GM21423 (cell line): ENCODE measurements at regions not wholly inside any gene's neighbourhood (a gene's known extent, or its start where the extent isn't known, plus 50 kb on each side); places are given as distances from the start of the nearest gene placed in this dataset.

Source experiments
- ATAC-seq: cut with Tn5 transposase; IDR thresholded peaks from one replicate; pipeline ENCODE4 v1.9.1; 2021; ENCODE audit warnings: mild to moderate bottlenecking, moderate library complexity; ENCODE audit not compliant: unreplicated experiment

DNA sequence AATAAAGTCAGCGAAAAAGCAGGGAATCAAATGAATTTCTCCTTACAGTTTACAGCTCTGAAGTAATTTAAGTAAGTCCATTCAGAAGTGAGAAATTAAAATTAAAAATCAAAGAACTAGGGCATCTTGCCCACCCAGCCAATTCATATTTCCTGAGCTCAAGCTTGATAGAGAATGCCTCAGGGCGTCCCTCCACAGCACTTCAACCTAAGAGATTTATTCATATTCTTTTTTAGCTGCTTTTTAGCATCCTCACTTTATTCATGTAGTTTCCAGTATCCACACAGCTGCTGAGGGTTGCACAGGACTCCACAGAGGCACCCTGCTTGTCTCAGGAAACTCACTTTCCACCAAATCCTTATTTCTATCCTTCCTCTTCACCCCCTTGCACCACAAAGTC, 900.3 kb downstream of the BCL11A start:
- ATAC-seq, result no peak

DNA sequence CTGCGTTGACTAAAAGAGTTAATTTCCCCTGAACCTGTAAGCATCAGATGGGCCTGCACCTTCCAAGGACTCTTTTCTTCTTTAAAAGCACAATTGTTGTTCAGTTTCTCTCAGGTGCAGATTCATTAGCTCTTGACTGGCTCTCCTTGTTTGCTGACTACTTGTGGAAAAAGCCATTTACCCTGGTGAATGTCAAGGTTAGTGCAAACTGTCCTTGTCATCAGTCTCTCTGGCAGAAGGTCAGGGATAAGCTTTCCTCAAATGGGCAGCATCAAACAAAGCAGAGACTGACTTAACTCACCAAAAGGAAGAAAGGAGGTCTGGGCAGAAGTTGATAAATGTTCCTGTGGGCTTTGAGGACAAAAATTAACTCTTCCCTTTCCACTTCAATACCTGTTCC, 922.7 kb downstream of the BCL11A start:
- ATAC-seq, result no peak

DNA sequence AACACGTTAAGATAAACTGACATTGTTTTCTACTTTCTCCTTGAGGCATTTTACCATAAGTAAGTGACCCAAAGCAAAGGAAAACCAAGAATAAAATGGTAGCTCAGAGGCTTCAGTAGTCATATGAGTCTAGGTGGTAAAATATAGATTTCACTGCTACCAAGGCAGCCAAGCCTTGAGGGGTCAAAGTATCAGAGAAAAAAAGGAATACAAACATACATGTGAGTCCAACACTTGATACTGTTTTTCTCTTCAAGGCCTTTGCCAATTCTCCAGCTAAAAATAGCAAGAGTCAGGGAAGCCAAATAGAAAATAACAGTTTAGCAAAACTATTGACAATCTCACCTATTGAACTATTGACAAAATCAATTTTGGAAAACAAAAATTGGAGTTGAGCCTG, 925.9 kb downstream of the BCL11A start:
- ATAC-seq, result no peak

DNA sequence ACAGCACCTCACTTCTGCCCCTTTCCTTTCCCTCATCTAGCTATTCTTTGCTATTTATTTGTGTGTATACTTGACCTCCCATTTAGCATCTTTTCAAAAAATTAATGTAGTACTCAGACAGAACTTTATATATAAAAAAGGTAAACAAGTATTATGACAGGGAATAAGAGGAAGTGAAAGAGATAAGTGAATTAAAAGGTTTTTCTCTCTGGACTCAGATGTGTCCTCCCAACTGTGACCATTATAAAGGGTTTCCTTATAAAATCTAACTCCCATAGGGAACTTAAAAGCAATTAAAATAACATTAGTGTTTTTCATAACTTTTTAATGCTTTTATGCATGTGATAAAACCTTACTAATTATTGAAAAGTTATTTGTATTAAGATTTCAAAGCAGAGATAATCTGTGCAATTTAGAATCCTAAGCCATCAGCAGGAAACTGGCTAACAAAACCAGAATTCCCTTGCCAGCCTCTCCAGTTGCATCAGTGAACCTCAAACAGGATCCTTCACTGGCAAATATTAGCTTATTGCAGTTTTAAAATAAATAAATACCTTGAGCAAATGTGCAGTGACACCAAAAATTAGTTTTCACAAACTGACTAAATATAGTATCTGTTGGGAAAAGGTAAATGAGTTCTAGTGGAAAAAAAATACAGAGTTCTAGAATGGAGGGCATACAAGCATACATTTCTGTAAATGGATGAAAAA, 930.7 kb downstream of the BCL11A start:
- ATAC-seq, result no peak

DNA sequence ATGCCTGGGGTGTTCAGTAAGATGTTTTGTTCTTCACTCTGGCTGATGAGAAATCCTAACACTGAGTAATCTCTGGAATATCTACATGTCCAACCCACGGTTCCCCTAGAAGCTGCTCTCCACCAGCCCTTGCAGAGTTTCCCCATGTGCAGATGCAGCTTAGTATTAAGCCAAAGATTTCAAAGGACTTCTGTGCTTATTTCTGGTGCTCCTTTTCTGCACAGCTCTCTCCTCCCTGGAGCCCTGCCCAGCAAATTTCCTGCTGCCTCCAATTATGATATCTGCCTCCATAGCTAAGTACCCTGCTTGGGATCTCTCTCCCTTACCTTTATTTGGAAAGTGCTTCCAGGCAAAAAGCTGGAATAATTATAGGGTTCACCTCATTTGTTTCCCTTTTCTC, 949.3 kb downstream of the BCL11A start:
- no peak for ATAC-seq

DNA sequence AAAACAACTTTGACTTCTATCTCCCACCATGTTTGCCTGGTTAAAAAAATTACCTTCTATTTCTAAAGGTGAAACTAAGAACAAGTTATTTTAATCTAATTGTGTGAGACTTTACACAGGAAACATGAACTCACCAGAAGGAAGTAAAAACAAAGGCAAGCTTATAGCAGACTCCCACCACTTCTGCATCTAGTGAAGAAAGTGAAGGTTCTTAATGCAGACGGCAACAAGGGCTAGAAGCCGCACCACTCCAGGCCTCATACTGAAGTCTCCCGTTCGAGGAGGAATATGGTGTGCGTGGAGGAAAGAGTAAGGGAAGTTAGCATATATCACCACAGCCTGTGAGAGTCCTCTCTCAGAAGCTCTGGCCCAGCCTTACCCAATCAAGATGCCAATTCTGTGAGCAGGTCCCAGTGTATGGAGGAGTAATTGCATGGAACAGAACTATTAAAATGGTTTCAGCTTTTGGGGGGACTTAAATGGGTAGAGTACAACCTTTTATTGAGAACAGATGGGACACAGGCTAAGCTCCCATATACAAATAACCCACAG, 958.7 kb downstream of the BCL11A start:
- ATAC-seq, result no peak

DNA sequence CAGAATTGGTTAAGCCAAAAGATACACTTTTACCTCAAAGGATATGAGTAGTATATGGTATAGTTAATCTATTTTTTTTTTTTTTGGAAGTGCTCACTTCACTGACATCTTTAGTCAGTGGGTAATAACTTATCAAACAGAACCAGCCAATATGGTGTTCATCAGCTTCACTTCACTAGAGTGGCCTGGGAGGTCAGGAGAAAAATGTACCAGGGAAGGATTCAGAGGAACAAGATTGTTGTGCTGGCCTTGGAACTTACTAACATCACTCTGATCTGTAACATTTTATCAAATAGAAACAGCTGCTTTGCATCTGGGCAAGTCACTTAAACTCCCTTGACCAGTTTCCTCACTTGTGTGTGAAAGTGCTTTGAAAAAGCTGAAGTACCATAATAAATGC, 962.7 kb downstream of the BCL11A start:
- ATAC-seq, result no peak

DNA sequence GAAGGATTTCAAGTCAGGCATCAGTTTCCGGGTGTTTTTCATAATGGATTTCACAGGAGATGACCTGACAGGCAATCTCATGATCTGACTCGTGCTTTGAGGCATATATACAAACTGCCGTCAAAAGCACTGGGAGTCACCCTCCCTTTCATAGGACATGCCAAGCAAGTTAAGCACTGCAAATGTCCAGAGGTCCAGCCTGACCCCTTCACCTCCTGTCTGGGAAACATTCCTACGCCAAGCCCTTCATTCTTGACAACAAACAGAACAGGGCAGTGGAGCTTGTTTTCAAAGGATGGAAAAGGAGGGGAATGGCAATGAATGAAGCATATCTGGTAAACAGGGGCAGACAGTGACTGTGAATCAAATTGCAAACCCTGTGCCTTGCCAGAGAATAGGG, 963.6 kb downstream of the BCL11A start:
- no peak for ATAC-seq

DNA sequence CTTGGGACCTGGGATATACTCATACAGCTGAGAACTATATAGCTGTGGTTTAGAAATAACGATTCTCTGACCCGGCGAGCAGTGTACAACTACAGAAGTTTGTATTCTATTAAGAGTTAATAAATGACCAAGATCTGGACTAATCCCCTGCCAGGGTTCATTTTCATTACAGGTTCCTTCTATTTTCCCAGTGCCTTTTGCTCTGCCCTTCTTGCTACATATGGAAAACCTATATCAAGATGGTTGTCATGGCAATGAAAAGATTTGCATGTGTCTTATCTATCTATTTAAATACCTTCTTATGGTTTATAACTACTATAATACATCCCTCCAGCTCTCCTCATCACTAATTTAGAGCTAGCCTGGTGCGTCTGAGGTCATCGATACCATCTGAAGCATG, 965.2 kb downstream of the BCL11A start:
- no peak for ATAC-seq

DNA sequence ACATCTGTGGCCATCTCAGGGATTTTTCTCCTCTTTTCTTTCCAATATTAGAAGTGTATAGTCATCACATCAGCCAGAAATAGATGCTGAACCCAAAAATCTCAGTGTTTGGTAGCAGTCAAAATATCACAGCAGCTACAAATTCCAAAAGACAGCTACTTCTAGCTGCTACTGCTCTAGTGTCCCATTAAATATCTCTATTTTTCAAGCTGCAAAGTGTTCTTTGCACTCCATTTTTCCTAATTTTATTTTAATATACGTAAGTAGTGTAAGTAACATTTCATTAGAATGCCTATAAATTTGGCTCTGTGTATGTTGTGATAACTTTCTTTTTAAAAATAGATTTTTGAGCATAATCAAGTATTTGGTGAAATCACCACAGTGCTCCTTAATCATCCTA, 967.3 kb downstream of the BCL11A start:
- ATAC-seq, result no peak

DNA sequence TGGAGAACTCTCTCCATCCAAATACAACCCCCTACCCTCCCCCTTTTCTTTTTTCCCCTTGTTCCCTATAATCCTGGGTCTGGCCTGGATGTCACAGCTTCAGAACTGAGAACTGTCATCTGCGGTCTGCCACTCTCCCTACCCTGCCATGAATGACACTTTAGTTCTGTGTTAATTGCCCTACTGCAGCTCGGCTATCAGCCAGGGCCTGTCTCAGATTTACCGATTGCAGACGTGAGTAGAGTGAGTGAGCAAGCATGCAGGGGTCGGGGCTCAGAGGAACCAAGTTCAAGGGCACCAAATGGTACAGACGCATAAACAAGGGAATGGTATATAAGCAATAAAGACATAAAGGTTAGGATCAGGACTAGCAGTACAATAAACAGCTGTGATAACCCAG, 967.8 kb downstream of the BCL11A start:
- no peak for ATAC-seq

DNA sequence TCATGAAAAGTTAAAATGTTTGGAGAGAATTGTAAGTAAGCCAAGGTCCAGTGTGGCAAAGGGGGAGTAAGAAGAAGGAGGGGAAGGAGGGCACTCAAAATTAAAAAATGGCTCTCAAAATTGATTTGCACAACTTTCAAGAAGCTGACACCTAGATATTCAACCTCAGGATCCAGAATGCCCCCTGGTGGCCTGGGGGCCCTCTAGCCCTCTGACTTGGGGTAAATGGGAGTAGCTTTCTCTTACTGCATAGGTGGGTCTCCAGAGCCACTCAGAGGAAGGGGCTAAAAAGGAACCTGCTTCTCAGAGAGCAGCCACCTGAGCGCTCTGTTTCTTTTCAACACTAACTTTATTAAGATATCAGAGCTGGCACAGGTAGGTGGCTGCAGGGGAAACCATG, 968.5 kb downstream of the BCL11A start:
- ATAC-seq, result no peak

DNA sequence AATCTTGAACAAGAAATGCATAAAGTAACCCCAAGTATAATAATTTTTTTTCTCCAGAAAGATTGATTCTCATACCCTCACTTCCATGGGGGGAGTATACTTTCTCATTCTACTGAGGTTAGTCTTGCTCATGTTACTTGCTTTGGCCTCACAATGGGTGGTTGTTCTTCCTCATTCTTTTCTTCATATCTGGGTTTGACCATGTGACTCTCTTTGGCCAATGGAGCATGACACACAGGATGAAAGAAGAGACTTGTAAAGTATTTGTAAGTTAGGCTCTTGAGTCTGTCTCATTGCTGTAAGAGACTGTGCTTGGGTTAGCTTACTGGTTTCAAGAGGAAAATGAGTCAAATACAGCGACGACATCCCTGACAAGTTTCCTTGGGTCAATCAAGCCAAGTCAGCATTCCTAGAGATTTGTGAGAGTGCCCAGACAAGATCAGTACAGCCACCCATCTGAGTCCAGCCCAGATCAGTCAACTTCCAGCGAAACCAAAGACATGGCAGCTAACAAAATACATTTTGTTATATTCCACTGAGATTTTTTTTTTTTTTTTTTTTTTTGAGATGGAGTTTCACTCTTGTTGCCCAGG, 970.2 kb downstream of the BCL11A start:
- ATAC-seq, result no peak

DNA sequence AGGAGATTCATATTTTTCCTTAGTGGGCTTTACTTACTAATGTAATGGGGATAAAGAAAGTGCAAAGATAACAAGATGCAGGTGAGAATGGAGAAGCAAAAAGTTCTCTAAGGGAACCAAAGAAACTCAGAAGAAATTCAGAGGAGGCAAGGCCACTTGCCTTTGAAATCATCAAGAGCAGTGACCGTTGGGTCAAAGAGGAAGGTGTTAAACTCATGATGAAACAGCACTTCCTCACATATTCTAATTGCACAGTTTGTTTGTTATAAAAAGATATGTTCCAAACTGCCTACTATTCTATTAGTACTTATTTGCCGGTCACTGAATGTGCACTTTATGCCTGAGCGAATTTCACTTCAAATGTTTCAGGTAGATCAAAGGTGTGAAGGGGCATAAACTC, 975.1 kb downstream of the BCL11A start:
- no peak for ATAC-seq

DNA sequence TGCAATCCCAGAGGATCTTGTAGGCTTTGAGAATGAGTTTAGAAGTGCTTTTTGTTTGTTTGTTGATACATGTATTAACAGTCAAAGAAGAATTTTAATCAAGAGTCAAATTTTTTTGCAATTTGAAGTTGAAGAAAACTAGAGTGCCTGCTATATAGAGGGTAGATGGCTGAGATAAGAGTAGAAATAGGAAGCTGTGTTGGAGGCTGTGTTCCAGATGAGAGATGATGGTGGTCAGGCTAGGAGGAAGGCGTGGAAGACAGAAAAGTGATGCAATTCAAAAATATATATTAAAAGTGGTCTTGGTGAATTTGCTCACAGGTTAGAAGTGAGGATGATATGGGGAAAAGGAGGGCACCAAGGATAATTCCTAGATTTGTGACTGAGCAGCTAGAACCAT, 978.3 kb downstream of the BCL11A start:
- no peak for ATAC-seq

DNA sequence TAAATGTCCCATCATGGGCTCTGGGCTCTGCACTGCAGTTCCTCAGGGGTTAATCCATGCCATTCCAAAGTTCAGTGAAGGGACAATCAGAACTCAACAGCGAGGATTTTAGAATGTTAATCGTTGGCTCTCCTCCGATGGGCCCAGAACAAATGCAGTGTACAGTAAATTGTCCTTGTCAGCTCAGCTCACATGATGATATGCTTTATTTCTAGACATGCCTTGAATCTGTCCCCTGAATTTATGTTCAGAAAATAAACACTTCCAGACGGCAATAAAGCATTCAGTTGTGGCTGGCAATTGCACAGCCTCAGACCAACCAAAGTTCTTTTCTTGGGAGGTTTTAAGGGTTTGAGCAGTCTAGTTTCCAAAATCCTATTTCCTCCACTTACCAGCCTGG, 981.2 kb downstream of the BCL11A start:
- ATAC-seq, result no peak

DNA sequence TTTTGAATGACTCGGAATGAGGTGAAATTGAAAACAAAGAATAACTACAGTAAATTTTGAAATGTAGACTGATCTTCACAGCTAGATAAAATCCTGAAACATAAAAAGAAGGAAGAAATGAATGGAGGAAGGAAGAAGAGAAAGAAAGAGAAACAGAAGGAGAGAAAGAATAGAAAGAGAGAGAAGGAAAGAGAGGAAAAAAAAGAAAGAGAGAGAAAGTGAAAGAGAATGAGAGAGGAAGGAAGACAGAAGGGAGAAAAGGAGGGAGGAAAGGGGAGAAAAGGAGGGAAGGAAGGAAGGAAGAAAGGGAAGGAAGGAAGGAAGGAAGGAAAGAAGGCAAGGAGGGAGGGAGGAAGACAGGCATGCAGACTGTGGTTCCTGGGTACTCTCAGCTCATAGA, 982.6 kb downstream of the BCL11A start:
- ATAC-seq, result no peak

DNA sequence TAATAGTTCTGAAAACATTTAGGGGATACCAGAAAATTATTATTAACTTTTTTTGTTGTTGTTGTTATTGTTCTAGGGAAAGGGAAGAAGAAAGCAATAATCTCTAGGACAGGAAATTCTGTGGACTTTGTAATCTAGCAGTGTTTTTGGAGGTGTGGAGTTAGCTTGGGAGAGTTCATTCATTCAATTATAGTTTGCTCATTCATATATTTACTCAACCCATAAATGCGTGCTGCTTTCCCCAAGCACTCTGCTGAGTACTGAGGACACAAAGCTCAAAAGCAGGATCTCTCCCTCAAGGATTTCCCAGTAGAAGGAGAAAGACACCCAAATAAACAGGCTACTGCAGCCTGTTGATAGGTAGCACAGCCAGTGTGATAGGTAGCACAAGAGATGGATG, 984.3 kb downstream of the BCL11A start:
- no peak for ATAC-seq

DNA sequence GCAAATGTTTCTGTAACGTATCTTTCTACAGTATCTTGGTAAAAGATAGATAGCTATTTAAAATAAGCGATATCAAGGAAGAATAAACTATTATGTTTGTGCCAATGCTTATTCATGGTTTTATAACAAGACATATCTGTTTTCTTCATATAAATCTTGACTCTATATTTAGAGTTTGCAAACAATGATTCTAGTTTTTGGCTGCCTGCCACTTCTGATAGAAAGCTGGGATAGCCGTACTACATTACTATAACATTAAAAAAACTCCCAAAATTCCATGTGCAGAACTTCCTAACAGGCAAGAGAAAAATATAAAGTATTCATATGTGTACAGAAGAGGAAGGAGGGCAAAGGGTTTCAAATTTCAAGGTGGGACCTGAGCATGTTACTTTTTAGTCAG, 985.0 kb downstream of the BCL11A start:
- ATAC-seq, result no peak

DNA sequence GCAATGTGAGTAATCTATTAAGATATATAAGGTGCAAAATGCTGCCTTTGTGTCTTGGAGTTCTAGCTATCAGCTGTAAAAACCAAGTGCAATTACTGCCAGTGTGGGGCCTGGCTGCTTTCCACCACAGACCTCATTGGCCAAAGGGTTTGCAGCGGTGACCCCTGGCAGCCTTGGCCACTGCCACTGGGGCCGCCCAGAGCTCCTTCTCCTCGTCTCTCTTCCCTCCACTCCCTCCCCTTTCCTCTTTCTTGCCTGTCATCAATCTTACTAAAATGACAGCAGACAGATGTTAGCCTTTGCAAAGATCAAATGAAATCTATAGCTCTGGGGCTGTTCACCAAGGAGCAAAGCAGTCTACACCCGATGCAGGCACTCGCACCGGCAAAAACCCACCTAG, 986.3 kb downstream of the BCL11A start:
- no peak for ATAC-seq

DNA sequence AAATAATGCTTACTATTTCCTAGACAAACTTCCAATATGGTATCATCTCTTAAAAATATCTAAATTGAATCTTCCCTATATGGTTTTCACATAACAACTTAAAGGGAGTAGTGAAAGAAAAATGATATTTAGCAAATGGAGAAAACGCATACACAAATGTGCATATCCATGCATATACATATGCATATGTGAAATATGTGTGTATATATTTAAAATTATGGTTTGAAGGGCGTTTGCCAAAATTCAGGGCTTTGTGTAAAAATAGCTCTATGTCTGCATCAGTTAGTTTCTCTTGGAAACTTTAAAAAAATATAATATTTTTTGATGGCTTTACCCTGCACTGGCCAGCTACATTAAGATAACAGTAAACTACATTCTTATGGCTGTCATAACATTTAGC, 986.7 kb downstream of the BCL11A start:
- no peak for ATAC-seq

DNA sequence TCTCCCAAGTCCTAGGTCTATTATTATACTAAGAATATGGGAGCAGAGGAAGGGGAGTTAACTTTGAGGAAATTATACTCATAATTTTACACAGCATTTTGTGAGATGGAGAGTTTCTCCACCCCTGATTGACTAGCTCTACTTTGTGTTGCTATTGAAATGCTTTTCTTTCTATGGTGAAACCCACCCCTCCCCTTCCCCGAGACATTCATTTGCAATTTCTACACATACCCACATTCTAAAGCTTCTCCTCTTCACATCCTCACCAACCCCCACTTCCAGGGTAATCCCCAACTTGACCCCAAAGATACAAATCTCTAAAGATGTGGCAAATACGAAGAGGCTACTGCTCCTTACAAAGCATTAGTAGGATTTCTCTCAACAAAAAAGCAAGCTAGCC, 992.2 kb downstream of the BCL11A start:
- no peak for ATAC-seq

DNA sequence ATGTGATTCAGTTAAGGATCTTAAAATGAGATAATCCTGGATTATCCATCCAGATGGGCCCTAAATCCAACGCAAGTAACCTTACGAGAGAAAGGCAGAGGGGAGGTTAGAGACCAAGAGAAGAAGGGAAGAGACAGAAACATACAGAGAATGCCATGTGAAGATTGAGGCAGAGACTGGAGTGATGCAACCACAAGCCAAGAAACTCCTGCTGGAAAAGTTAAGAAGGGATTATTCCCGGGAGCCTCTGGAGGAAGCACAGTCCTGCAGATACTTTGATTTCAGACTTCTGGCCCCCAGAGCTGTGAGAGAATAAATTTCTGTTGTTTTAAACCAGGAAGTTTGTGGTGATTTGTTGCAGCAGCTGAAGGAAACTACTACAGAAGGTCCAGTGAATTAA, 992.7 kb downstream of the BCL11A start:
- ATAC-seq, result no peak
